GM23338 (cell line): ENCODE measurements at regions not wholly inside any gene's neighbourhood (a gene's known extent, or its start where the extent isn't known, plus 50 kb on each side); places are given as distances from the start of the nearest gene placed in this dataset.

Experiments used
- ATAC-seq: fragments of 200-7000 bp; cut with Tn5 transposase; 3 replicates; pipeline ENCODE4 v1.9.1; 2020
- DNase-seq: peaks from one replicate; pipeline ENCODE4 v3.0.0-alpha.2; 2015; ENCODE audit warnings: low spot score
- H2AFZ ChIP-seq: fragments of 200-600 bp; sonication (generic); 2 replicates; pipeline ENCODE4 v1.8.0; 2016; ENCODE audit warnings: antibody characterized with exemption, mild to moderate bottlenecking, moderate library complexity
- H3F3A ChIP-seq: fragments of 200-600 bp; sonication (generic); replicated peaks from 2 replicates; pipeline ENCODE4 v1.8.0; 2017; ENCODE audit warnings: antibody characterized with exemption, mixed run types, low read depth
- H3K27ac ChIP-seq: fragments of 200-600 bp; sonication (generic); 2 replicates; pipeline ENCODE4 v1.6.1; 2016; ENCODE audit warnings: low read depth
- H3K27me3 ChIP-seq: fragments of 200-600 bp; sonication (generic); 2 replicates; pipeline ENCODE4 v1.8.0; 2016; ENCODE audit warnings: mild to moderate bottlenecking, mixed run types, moderate library complexity; ENCODE audit not compliant: insufficient read depth
- H3K36me3 ChIP-seq: fragments of 200-600 bp; sonication (generic); 2 replicates; pipeline ENCODE4 v1.8.0; 2016; ENCODE audit warnings: mild to moderate bottlenecking; ENCODE audit not compliant: insufficient read depth
- H3K4me1 ChIP-seq: fragments of 200-600 bp; sonication (generic); 2 replicates; pipeline ENCODE4 v1.8.0; 2016; ENCODE audit warnings: mild to moderate bottlenecking, moderate library complexity; ENCODE audit not compliant: insufficient read depth
- H3K4me2 ChIP-seq: fragments of 200-600 bp; sonication (generic); 2 replicates; pipeline ENCODE4 v1.7.1; 2017; ENCODE audit warnings: mixed run types
- H3K4me3 ChIP-seq: fragments of 200-600 bp; sonication (generic); 2 replicates; pipeline ENCODE4 v1.6.1; 2016; ENCODE audit warnings: mixed run types
- H3K79me2 ChIP-seq: fragments of 200-600 bp; sonication (generic); replicated peaks from 2 replicates; pipeline ENCODE4 v1.8.0; 2017; ENCODE audit warnings: mild to moderate bottlenecking; ENCODE audit not compliant: insufficient read depth
- H3K9me2 ChIP-seq: fragments of 200-600 bp; sonication (generic); 2 replicates; pipeline ENCODE4 v1.8.0; 2017; ENCODE audit not compliant: insufficient read depth
- H4K20me1 ChIP-seq: fragments of 200-600 bp; sonication (generic); replicated peaks from 2 replicates; pipeline ENCODE4 v1.8.0; 2017; ENCODE audit warnings: mild to moderate bottlenecking; ENCODE audit not compliant: insufficient read depth
- H3K27ac Mint-ChIP-seq: 2 replicates; pipeline ENCODE4 v1.8.0; 2020; ENCODE audit warnings: inconsistent platforms, mild to moderate bottlenecking, moderate library complexity, mixed read lengths
- H3K27me3 Mint-ChIP-seq: 3 replicates; pipeline ENCODE4 v1.8.0; 2022; ENCODE audit warnings: low read depth, mild to moderate bottlenecking, moderate library complexity, mixed read lengths, inconsistent platforms; ENCODE audit not compliant: insufficient read depth, poor library complexity
- H3K36me3 Mint-ChIP-seq: 3 replicates; pipeline ENCODE4 v1.8.0; 2021; ENCODE audit warnings: low read depth, mild to moderate bottlenecking, inconsistent platforms, moderate library complexity, mixed read lengths
- H3K4me1 Mint-ChIP-seq: 3 replicates; pipeline ENCODE4 v1.8.0; 2020; ENCODE audit warnings: mild to moderate bottlenecking, inconsistent platforms, mixed read lengths
- H3K4me3 Mint-ChIP-seq: 3 replicates; pipeline ENCODE4 v1.8.0; 2021; ENCODE audit warnings: moderate library complexity, mild to moderate bottlenecking, inconsistent platforms, mixed read lengths
- H3K9me3 Mint-ChIP-seq: 3 replicates; pipeline ENCODE4 v1.8.0; 2020; ENCODE audit warnings: moderate library complexity, mild to moderate bottlenecking, inconsistent platforms, mixed read lengths
- CREB1 ChIP-seq: fragments of 250-450 bp; sonication (Bioruptor Pico); IDR thresholded peaks from 2 replicates; pipeline ENCODE4 v1.5.0; 2020; ENCODE audit warnings: low read depth, mild to moderate bottlenecking, moderate library complexity
- ZNF114 ChIP-seq: fragments of 250-450 bp; sonication (Bioruptor Pico); IDR thresholded peaks from 2 replicates; pipeline ENCODE4 v1.5.0; 2020; ENCODE audit warnings: mild to moderate bottlenecking, moderate library complexity
- TF ChIP-seq, protein P1 (sequence below), 2 experiments: fragments of 200-600 bp in 1 of 2; sonication (generic) in 1 of 2; conservative IDR thresholded peaks; 2 replicates each; pipeline versions ENCODE4 v1.5.1 to v1.6.1; 2016 to 2017; ENCODE audit warnings: antibody characterized with exemption in 2 of 2, low read depth in 2 of 2, mild to moderate bottlenecking in 2 of 2, moderate library complexity in 1 of 2
- TF ChIP-seq, protein P2 (sequence below): IDR thresholded peaks from one replicate; pipeline ENCODE4 v1.6.1; 2018; ENCODE audit warnings: antibody characterized with exemption; ENCODE audit not compliant: unreplicated experiment
- TF ChIP-seq, protein P3 (sequence below): fragments of 250-450 bp; sonication (Bioruptor Pico); IDR thresholded peaks from 2 replicates; pipeline ENCODE4 v1.5.0; 2020; ENCODE audit warnings: mild to moderate bottlenecking, moderate library complexity

DNA sequence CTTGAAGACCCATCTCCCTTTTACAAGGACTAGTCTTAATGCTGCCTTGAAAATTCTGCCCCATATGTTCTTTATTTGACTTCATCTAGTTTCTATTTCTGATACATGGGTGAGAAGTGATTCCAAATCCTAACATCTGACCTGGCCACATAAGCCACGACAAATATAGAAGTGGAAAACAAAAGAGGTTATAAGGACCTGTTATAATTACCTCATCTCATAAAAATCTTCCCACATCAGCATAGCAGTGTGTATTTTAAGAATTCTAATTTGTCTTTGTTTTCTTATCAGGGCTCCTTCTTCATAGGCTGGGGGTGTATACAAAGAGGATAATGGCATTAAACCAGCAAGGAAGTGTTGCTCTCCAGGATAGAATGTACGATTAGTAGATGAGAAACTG, 1007.4 kb downstream of the TTLL7 start:
- TF ChIP-seq CREB1 (CRISPR knock-in tag), result no peak
- TF ChIP-seq, protein P1, sequence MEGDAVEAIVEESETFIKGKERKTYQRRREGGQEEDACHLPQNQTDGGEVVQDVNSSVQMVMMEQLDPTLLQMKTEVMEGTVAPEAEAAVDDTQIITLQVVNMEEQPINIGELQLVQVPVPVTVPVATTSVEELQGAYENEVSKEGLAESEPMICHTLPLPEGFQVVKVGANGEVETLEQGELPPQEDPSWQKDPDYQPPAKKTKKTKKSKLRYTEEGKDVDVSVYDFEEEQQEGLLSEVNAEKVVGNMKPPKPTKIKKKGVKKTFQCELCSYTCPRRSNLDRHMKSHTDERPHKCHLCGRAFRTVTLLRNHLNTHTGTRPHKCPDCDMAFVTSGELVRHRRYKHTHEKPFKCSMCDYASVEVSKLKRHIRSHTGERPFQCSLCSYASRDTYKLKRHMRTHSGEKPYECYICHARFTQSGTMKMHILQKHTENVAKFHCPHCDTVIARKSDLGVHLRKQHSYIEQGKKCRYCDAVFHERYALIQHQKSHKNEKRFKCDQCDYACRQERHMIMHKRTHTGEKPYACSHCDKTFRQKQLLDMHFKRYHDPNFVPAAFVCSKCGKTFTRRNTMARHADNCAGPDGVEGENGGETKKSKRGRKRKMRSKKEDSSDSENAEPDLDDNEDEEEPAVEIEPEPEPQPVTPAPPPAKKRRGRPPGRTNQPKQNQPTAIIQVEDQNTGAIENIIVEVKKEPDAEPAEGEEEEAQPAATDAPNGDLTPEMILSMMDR (conservative IDR thresholded peaks at IDR 0.05; ENCODE audit: low read depth in 2 of 2), result no peak
- TF ChIP-seq, protein P2, sequence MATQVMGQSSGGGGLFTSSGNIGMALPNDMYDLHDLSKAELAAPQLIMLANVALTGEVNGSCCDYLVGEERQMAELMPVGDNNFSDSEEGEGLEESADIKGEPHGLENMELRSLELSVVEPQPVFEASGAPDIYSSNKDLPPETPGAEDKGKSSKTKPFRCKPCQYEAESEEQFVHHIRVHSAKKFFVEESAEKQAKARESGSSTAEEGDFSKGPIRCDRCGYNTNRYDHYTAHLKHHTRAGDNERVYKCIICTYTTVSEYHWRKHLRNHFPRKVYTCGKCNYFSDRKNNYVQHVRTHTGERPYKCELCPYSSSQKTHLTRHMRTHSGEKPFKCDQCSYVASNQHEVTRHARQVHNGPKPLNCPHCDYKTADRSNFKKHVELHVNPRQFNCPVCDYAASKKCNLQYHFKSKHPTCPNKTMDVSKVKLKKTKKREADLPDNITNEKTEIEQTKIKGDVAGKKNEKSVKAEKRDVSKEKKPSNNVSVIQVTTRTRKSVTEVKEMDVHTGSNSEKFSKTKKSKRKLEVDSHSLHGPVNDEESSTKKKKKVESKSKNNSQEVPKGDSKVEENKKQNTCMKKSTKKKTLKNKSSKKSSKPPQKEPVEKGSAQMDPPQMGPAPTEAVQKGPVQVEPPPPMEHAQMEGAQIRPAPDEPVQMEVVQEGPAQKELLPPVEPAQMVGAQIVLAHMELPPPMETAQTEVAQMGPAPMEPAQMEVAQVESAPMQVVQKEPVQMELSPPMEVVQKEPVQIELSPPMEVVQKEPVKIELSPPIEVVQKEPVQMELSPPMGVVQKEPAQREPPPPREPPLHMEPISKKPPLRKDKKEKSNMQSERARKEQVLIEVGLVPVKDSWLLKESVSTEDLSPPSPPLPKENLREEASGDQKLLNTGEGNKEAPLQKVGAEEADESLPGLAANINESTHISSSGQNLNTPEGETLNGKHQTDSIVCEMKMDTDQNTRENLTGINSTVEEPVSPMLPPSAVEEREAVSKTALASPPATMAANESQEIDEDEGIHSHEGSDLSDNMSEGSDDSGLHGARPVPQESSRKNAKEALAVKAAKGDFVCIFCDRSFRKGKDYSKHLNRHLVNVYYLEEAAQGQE, result no peak
- no peak for TF ChIP-seq ZNF114 (CRISPR knock-in tag)
- TF ChIP-seq, protein P3, sequence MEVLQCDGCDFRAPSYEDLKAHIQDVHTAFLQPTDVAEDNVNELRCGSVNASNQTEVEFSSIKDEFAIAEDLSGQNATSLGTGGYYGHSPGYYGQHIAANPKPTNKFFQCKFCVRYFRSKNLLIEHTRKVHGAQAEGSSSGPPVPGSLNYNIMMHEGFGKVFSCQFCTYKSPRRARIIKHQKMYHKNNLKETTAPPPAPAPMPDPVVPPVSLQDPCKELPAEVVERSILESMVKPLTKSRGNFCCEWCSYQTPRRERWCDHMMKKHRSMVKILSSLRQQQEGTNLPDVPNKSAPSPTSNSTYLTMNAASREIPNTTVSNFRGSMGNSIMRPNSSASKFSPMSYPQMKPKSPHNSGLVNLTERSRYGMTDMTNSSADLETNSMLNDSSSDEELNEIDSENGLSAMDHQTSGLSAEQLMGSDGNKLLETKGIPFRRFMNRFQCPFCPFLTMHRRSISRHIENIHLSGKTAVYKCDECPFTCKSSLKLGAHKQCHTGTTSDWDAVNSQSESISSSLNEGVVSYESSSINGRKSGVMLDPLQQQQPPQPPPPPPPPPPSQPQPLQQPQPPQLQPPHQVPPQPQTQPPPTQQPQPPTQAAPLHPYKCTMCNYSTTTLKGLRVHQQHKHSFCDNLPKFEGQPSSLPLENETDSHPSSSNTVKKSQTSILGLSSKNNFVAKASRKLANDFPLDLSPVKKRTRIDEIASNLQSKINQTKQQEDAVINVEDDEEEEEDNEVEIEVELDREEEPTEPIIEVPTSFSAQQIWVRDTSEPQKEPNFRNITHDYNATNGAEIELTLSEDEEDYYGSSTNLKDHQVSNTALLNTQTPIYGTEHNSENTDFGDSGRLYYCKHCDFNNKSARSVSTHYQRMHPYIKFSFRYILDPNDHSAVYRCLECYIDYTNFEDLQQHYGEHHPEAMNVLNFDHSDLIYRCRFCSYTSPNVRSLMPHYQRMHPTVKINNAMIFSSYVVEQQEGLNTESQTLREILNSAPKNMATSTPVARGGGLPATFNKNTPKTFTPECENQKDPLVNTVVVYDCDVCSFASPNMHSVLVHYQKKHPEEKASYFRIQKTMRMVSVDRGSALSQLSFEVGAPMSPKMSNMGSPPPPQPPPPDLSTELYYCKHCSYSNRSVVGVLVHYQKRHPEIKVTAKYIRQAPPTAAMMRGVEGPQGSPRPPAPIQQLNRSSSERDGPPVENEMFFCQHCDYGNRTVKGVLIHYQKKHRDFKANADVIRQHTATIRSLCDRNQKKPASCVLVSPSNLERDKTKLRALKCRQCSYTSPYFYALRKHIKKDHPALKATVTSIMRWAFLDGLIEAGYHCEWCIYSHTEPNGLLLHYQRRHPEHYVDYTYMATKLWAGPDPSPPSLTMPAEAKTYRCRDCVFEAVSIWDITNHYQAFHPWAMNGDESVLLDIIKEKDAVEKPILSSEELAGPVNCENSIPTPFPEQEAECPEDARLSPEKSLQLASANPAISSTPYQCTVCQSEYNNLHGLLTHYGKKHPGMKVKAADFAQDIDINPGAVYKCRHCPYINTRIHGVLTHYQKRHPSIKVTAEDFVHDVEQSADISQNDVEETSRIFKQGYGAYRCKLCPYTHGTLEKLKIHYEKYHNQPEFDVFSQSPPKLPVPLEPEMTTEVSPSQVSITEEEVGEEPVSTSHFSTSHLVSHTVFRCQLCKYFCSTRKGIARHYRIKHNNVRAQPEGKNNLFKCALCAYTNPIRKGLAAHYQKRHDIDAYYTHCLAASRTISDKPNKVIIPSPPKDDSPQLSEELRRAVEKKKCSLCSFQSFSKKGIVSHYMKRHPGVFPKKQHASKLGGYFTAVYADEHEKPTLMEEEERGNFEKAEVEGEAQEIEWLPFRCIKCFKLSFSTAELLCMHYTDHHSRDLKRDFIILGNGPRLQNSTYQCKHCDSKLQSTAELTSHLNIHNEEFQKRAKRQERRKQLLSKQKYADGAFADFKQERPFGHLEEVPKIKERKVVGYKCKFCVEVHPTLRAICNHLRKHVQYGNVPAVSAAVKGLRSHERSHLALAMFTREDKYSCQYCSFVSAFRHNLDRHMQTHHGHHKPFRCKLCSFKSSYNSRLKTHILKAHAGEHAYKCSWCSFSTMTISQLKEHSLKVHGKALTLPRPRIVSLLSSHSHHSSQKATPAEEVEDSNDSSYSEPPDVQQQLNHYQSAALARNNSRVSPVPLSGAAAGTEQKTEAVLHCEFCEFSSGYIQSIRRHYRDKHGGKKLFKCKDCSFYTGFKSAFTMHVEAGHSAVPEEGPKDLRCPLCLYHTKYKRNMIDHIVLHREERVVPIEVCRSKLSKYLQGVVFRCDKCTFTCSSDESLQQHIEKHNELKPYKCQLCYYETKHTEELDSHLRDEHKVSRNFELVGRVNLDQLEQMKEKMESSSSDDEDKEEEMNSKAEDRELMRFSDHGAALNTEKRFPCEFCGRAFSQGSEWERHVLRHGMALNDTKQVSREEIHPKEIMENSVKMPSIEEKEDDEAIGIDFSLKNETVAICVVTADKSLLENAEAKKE (CRISPR knock-in tag), result no peak
- Histone ChIP-seq H3K27ac (no peak overlapping the region), H3K4me2 (no peak overlapping the region), H2AFZ (no peak overlapping the region), H3K36me3 (no peaks in the 10 kb centered on the region), H3K27me3 (no peaks in the 10 kb centered on the region), H3F3A (no peaks in the 10 kb centered on the region), H3K79me2 (no peaks in the 10 kb centered on the region), H3K9me2 (no peaks in the 10 kb centered on the region; the same call in 1 of the 2 replicates), H3K4me1 (no peaks in the 10 kb centered on the region), H3K4me3 (no peak overlapping the region), H4K20me1 (no peaks in the 10 kb centered on the region)
- Mint-ChIP-seq H3K27ac (no peak overlapping the region), H3K36me3 (no peaks in the 10 kb centered on the region), H3K4me3 (no peak overlapping the region), H3K4me1 (no peaks in the 10 kb centered on the region), H3K27me3 (no peaks in the 10 kb centered on the region), H3K9me3 (peaks cover 2% of the 10 kb centered on the region; the same call in 1 of the 3 replicates)
- ATAC-seq (no peak), DNase-seq (no peak)
